RKO (cell line): ENCODE measurements at regions not wholly inside any gene's neighbourhood (a gene's known extent, or its start where the extent isn't known, plus 50 kb on each side); places are given as distances from the start of the nearest gene placed in this dataset.

Experiments used
- DNase-seq: peaks from one replicate; pipeline ENCODE4 v3.0.0-alpha.2; 2016; ENCODE audit warnings: low spot score

DNA sequence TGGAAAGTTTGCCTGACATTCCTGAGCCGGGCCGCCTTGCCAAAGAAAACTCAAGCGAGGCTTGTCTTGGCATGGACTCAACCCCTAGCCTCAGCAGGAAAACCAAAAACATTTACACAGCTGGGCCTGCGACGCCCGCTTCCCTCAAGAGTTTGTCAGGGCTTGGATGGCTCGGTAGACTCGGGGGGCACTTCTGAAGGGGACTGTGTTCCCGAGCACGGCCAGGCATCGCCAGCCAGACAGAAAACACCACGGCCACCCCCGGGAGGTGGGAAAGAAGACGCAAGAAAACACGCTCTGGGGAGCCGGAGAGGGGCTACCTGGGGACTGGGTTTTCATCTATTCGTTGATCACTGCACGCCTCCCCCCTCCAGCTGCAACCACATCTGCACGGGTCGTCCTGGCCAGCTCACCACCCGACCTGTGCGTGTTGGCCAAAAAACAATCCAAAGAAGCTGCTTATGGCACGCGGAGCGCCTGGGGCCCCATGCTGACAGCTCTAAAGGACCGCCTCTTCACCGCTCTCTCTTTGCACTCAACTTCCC, 380.7 kb downstream of the MN1 start:
- no peak for DNase-seq

GRCh38 chr22:27422442-27422841, 379.1 kb downstream of the MN1 start:
- DNase-seq, result no peak

DNA sequence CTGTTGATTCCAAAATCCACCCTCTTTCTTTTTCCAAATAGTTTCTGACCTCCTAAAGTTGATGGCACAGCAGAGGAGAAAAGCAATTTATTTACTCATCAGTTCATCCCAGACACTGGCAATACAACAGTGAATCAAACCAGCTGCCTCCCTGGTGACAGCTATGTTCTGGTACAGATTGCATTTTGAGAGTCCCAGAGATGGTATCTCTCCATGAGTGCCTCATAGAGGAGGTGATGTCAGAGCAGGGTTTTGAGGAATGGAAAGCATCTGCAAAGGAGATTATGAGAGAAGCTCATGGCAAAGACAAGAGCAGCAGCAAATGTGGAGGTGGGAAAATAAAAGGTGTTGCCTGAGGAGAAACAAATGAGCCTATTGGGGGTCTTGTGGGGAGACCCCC, 377.2 kb downstream of the MN1 start:
- no peak for DNase-seq

- DNase-seq, result no peak
Measured at GRCh38 chr22:27429476-27429875, 372.1 kb downstream of the MN1 start.

GRCh38 chr22:27431081-27431480, 370.5 kb downstream of the MN1 start:
- no peak for DNase-seq

GRCh38 chr22:27431896-27432295, 369.7 kb downstream of the MN1 start:
- no peak for DNase-seq

DNA sequence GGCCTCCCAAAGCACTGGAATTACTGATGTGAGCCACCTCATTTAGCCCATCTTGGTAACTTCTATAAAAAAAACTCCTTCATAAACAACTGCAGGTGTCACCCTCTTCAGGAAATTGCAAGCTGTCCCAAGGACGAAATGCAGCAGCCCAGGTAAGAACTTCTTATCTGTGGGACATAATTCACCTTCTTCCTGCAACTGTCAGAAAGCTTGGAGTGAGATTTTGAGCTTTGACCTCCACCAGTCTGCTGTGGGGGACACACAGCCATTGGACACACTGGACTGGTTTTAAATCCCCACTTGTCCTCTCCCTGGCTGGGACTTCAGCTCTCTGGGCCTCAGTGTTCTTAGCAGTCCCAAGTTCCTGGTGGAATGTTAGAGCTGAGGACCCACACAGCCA, 368.5 kb downstream of the MN1 start:
- DNase-seq, result no peak

DNA sequence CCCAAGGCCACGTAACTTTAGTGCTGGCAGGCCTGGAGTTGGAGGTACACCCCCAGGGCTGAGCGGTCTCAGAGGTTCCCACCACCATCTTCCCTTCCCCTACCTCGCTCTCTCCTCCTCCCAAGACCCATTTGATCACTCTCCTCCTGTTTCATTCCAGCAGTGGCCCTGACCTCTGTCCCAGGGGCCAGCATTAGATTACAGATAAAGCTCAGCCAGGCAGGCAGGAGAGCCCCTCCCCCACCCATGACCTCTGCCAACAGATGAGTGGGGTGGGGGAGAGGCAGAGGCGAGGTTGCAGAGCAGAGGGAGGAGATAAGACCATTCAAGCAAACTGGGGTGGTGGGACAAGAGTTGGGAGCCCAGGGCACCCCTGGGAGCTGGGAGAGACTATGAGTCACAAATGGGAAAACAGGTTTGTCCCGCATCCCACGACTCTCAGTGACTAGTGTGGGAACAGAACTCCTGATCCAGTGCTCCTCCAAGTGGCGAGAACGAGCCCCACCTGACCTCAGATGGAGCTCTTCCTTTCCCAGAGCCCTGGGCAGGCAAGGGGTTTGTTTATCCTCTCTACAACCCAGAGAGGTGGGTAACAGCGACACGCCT, 367.9 kb downstream of the MN1 start:
- DNase-seq, result no peak

GRCh38 chr22:27434898-27435297, 366.7 kb downstream of the MN1 start:
- DNase-seq, result no peak

DNA sequence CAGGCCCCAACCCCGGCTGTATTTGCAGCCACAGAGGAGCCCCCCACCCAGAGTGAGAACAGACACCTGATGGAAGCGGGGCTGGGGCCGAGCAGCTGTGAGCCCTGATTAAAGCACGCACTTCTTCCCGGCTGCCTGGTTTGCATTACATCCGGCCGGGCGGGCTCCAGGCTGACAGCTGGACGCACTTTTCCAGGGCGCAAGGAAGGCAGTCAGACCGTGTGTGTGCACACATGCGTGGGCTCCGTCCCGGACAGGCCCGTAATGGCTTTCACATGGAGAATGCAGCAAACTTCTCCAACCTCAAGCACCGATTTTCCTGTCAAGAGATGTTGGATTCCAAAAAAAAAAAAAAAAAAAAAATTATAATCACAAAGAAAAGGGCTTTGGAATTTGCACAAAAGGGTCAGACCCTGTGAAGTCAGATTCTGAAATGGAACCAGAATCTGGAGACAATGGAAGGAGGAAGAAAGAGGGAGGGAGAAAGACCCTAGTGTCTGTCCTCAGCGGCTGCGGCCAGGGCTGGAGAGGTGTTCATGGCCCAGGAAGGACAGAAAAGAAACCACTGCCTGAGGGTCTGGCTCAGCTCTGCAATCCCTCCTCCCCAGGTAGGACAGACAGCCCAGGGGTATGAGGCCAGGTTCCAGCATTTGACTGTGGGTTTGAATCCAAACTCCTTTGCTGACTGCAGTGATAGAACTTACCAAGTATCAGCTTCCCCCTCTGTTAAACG, 365.5 kb downstream of the MN1 start:
- DNase-seq, result no peak

- no peak for DNase-seq
Measured at GRCh38 chr22:27436591-27436990, 365.0 kb downstream of the MN1 start.

- DNase-seq, result no peak
Measured at GRCh38 chr22:27437570-27437969, 364.0 kb downstream of the MN1 start.

GRCh38 chr22:27438271-27438980, 363.1 kb downstream of the MN1 start:
- no peak for DNase-seq

DNA sequence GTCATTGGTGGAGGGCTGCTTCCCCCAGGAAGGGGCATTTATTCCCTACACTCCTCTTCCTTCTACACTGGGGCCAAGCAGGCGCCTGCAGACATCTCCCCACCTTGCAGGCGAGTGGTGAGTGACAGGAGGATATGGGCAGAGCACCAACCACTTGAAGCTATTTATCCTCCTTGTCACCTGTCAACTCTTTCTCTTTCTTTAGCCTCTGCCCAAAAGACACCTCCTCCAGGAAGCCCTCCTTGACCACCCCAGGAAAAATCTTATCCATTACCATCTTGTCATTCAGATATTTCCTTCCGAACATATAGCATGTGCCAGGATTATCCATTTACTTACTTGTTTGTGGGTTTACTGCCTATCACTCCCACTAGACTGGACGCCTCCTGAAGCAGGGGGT, 362.4 kb downstream of the MN1 start:
- DNase-seq, result no peak

DNA sequence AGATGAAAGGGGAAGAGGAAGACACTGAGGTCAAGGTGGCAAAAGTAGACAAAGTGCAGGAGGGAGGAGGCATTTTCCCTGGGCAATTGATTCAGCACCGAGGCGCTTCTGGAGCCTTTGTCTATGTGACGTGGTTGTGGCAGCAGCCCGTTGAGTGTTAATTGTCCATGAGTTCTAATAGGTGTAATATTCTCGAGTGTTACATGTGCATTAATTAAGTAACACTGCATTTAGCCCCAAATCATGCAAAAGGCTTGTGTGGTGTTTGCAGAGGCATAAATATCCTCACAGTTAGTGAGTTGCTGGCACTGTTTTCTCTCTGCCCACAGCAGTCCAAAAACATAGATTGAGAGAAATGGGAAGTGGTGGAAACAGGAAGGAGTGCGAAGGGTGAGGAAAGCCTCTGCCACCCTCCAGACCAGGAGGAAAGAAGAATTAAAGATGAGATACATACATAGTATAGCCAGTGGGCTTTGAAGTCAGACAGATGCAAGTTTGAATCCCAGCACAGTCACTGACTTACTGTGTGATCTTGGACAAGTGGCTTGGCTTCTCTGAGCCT, 361.2 kb downstream of the MN1 start:
- no peak for DNase-seq

- no peak for DNase-seq
Measured at GRCh38 chr22:27441706-27442475, 359.7 kb downstream of the MN1 start.

DNA sequence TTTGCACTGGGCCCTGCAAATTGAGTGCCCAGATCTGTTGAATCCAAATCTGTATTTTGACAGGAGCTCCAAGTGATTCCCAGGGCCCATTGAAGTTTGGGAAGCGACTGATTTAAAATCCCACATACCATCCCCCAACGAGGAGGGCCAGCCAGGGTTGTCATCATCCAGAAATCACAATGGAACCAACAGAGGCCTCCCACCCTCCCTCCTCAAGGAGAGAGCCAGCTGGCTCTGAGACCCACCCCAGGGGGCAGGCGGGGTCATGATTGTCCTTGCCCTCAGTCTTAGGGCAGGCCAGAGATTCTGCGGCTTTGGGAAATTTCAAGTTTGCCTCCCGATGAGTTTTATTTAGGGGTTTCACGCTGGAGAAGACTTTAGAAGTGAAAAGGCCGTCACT, 358.2 kb downstream of the MN1 start:
- DNase-seq, result no peak

DNA sequence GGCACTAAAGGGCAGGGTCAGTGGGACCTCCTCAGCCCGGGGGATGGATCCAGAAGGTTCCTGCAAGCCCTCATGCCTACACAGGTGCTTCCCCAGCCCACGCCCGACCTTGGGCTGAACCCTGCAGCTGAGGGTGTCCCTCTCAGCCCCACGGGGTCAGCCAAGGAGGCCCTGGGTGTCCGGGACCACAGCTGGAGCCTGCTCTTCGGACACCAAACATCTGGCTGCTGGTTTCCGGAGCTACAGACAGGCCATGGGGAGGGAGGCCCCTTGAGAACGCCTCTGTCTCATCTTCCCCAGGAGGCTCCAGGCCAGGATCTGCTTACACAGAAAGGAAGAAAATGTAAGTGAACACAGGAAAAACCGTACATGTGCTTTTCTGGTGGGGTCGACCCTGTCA, 355.7 kb downstream of the MN1 start:
- no peak for DNase-seq

GRCh38 chr22:27447289-27447688, 354.3 kb downstream of the MN1 start:
- DNase-seq, result no peak

DNA sequence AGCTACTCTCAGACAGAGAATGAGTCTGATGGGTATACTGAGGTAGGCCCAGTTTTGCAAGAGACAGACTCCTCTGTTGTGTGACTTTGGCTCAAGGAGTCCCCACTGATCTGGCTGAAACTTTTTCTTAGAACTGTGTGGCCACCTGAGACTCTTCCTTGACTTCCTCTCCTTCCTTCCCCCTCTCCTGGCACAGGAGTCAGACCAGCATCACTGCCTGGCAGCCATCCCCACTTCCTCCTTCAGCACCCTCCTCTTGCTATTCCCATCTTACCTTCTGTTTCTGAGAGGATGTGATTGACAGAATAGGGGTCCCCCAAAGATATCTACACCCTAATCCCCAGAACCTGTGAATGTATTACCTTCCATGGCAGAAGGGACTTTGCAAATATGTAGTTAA, 351.1 kb downstream of the MN1 start:
- no peak for DNase-seq

DNA sequence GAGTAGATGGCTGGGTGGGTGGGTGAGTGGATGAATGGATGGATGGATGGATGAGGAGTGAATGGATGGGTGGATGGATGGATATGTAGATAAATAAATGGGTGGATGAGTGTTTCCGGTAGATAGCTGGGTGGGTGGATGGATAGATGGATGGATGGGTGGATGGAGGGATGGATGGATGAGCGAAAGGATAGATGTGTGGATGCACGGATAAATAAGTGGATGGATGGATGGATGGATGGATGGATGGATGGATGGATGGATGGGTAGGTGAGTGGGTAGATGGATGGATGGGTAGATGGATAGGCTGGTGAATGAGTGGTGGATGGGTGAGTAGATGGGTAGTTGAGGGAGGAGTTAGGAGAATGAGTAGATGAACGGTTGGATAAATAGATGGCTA, 349.3 kb downstream of the MN1 start:
- DNase-seq, result no peak

DNA sequence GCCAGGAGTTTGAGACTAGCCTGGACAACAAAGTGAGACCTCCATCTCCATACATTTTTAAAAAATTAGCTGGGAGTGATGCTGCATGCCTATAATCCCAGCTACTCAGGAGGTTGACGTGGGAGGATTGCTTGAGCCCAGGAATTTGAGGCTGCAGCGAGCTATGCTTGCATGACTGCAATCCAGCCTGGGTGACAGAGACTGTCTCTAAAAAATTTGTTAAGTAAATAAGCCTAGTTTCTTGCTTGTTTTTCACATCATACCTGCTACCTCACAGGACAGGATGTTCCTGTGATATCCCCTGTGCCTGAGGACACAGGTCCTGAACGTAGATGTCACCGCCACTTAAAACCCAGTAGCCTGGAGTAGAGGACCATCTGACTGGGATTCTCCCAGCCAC, 348.6 kb downstream of the MN1 start:
- DNase-seq, result no peak
